OCI-LY7 (cell line): ENCODE measurements at regions not wholly inside any gene's neighbourhood (a gene's known extent, or its start where the extent isn't known, plus 50 kb on each side); places are given as distances from the start of the nearest gene placed in this dataset.

Experiments used
- BruUV-seq: library from RNA; stranded (reverse); fragments of 400-500 nt; replicated peaks from 2 replicates; lab custom pipeline; 2021; lab: Mats Ljungman, UMichigan
- CTCF ChIA-PET: fragments of 300-600 bp; sonication (Branson Sonifier 250); formaldehyde crosslinking; loops from one replicate; lab custom pipeline; 2022; ENCODE audit warnings: antibody characterized with exemption; ENCODE audit not compliant: unreplicated experiment; lab: Charles Lee
- POLR2A ChIA-PET: fragments of 300-600 bp; sonication (Branson Sonifier 250); formaldehyde crosslinking; loops from one replicate; lab custom pipeline; 2022; ENCODE audit warnings: antibody characterized with exemption; lab: Charles Lee
- DNase-seq: peaks from one replicate; pipeline ENCODE4 v3.0.0-alpha.2; 2015; ENCODE audit warnings: low spot score
- H2AFZ ChIP-seq: fragments of 200-600 bp; sonication (generic), shearing (Covaris generic); 2 replicates; pipeline ENCODE4 v1.6.1; 2014; ENCODE audit warnings: mild to moderate bottlenecking, antibody characterized with exemption, low read length, moderate library complexity
- H3K27ac ChIP-seq: fragments of 200-600 bp; sonication (generic); 2 replicates; pipeline ENCODE4 v1.5.1; 2014; ENCODE audit warnings: mixed run types, low read depth, mild to moderate bottlenecking, moderate library complexity, low read length, inconsistent platforms; ENCODE audit not compliant: poor library complexity, severe bottlenecking
- H3K36me3 ChIP-seq: fragments of 200-600 bp; sonication (generic); 2 replicates; pipeline ENCODE4 v1.6.1; 2014; ENCODE audit warnings: mild to moderate bottlenecking, antibody characterized with exemption, low read length, moderate library complexity, mixed read lengths; ENCODE audit not compliant: insufficient read depth
- H3K4me1 ChIP-seq: fragments of 200-600 bp; sonication (generic); 2 replicates; pipeline ENCODE4 v1.5.1; 2014; ENCODE audit warnings: mild to moderate bottlenecking, low read length; ENCODE audit not compliant: insufficient read depth, poor library complexity, severe bottlenecking
- H3K4me2 ChIP-seq: fragments of 200-600 bp; sonication (generic); 2 replicates; pipeline ENCODE4 v1.6.1; 2014; ENCODE audit warnings: mild to moderate bottlenecking, low read length
- H3K4me3 ChIP-seq: fragments of 200-600 bp; sonication (generic); 2 replicates; pipeline ENCODE4 v1.5.1; 2014; ENCODE audit warnings: mild to moderate bottlenecking, low read depth, low read length; ENCODE audit not compliant: poor library complexity, severe bottlenecking
- H3K79me2 ChIP-seq: fragments of 200-600 bp; sonication (generic); 2 replicates; pipeline ENCODE4 v1.6.1; 2016; ENCODE audit warnings: low read depth, mild to moderate bottlenecking, low read length, moderate library complexity, mixed read lengths; ENCODE audit not compliant: insufficient read depth
- H3K9me2 ChIP-seq: fragments of 200-600 bp; sonication (generic); 2 replicates; pipeline ENCODE4 v1.6.1; 2016; ENCODE audit warnings: mild to moderate bottlenecking, low read length, mixed read lengths; ENCODE audit not compliant: insufficient read depth
- H3K9me3 ChIP-seq: fragments of 200-600 bp; sonication (generic); 2 replicates; pipeline ENCODE4 v1.6.1; 2014; ENCODE audit warnings: mild to moderate bottlenecking, mixed run types, low read length, mixed read lengths
- H4K20me1 ChIP-seq: fragments of 200-600 bp; sonication (generic); 2 replicates; pipeline ENCODE4 v1.6.1; 2014; ENCODE audit warnings: mild to moderate bottlenecking, antibody characterized with exemption, low read length, moderate library complexity, mixed read lengths; ENCODE audit not compliant: insufficient read depth
- intact Hi-C: fragments of 100-400 bp; cut with micrococcal nuclease; formaldehyde crosslinking; loops from one replicate; pipeline ENCODE4 v1.10.0; 2022; ENCODE audit not compliant: unreplicated experiment
- TF ChIP-seq, protein P1 (sequence below): fragments of 200-600 bp; sonication (generic); conservative IDR thresholded peaks from 2 replicates; pipeline ENCODE4 v1.5.1; 2014; ENCODE audit warnings: mild to moderate bottlenecking, antibody characterized with exemption, low read length, moderate library complexity, mixed read lengths

DNA sequence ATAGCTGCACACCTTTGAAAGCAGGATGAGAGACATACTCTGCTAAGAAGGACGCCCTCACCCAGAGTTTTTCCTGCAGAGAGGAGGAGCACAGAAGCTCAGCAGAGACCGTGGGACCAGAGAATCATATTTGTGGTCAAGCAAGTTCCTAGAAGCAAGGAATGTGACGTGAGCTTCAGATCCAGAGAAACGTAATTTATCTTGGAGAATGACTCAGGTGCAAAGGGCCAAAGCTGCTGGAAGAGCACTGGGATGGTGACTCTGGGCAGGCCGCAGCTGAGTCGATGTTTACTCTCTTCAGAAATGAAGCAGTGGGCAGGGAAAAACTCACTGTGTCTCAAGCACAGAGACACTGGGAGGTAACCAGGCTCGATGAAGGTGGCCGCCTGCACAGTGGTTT, 50.1 kb upstream of the IGFBP2 start:
- H3K9me3 ChIP-seq: no peaks in the 10 kb centered on the region
- H3K27ac ChIP-seq: no peak overlapping the region
- no peak for DNase-seq
- H3K36me3 ChIP-seq: no peaks in the 10 kb centered on the region
- no TSS peak for BruUV-seq
- H3K9me2 ChIP-seq: no peaks in the 10 kb centered on the region
- H3K79me2 ChIP-seq: no peaks in the 10 kb centered on the region
- H2AFZ ChIP-seq: no peak overlapping the region
- no peak overlapping the region for H3K4me3 ChIP-seq
- no peaks in the 10 kb centered on the region for H4K20me1 ChIP-seq
- TF ChIP-seq, protein P1, sequence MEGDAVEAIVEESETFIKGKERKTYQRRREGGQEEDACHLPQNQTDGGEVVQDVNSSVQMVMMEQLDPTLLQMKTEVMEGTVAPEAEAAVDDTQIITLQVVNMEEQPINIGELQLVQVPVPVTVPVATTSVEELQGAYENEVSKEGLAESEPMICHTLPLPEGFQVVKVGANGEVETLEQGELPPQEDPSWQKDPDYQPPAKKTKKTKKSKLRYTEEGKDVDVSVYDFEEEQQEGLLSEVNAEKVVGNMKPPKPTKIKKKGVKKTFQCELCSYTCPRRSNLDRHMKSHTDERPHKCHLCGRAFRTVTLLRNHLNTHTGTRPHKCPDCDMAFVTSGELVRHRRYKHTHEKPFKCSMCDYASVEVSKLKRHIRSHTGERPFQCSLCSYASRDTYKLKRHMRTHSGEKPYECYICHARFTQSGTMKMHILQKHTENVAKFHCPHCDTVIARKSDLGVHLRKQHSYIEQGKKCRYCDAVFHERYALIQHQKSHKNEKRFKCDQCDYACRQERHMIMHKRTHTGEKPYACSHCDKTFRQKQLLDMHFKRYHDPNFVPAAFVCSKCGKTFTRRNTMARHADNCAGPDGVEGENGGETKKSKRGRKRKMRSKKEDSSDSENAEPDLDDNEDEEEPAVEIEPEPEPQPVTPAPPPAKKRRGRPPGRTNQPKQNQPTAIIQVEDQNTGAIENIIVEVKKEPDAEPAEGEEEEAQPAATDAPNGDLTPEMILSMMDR: no peak
- no peak overlapping the region for H3K4me2 ChIP-seq
- H3K4me1 ChIP-seq: no peaks in the 10 kb centered on the region
- intact Hi-C loops: no loop called here
- POLR2A ChIA-PET: interaction anchor here (0.8 to 1.5 kb wide), 4 partner anchors 10 to 52 kb away, joined by 3 read pairs; no protein-coding TSS in a partner anchor
- CTCF ChIA-PET: no interaction called here
